Astrocyte (in vitro differentiated cells and primary cell): ENCODE measurements at regions not wholly inside any gene's neighbourhood (a gene's known extent, or its start where the extent isn't known, plus 50 kb on each side); places are given as distances from the start of the nearest gene placed in this dataset.

Experiments
- DNase-seq: peaks from one replicate; pipeline ENCODE4 v3.0.0-alpha.2; 2010; ENCODE audit warnings: low read depth
- FAIRE-seq: peaks from 2 replicates; lab custom pipeline; 2011; peaks lifted over from hg19 to GRCh38; lab: Jason Lieb, UNC
- H2AFZ ChIP-seq: 2 replicates; pipeline ENCODE4 v1.6.0; 2012; ENCODE audit warnings: low read depth, low read length, inconsistent platforms
- H3K27ac ChIP-seq: 2 replicates; pipeline ENCODE4 v1.5.1; 2011; ENCODE audit warnings: low read depth, low read length, inconsistent platforms
- H3K27me3 ChIP-seq: 2 replicates; pipeline ENCODE4 v1.6.0; 2011; ENCODE audit warnings: low read length, inconsistent platforms; ENCODE audit not compliant: insufficient read depth
- H3K36me3 ChIP-seq: 2 replicates; pipeline ENCODE4 v1.5.1; 2011; ENCODE audit warnings: low read length, inconsistent platforms; ENCODE audit not compliant: insufficient read depth
- H3K4me1 ChIP-seq: 2 replicates; pipeline ENCODE4 v1.5.1; 2011; ENCODE audit warnings: low read length, inconsistent platforms; ENCODE audit not compliant: insufficient read depth
- H3K4me2 ChIP-seq: 2 replicates; pipeline ENCODE4 v1.6.0; 2012; ENCODE audit warnings: low read length, inconsistent platforms
- H3K4me3 ChIP-seq: 2 replicates; pipeline ENCODE4 v1.5.1; 2011; ENCODE audit warnings: low read depth, mild to moderate bottlenecking, low read length, inconsistent platforms; ENCODE audit not compliant: insufficient read depth
- H3K79me2 ChIP-seq: 2 replicates; pipeline ENCODE4 v1.6.0; 2012; ENCODE audit warnings: mild to moderate bottlenecking, low read length, inconsistent platforms; ENCODE audit not compliant: insufficient read depth
- H3K9ac ChIP-seq: 2 replicates; pipeline ENCODE4 v1.6.0; 2012; ENCODE audit warnings: mild to moderate bottlenecking, low read length, inconsistent platforms
- H3K9me3 ChIP-seq: 2 replicates; pipeline ENCODE4 v1.5.1; 2012; ENCODE audit warnings: low read depth, mild to moderate bottlenecking, low read length, inconsistent platforms; ENCODE audit not compliant: insufficient read depth
- H4K20me1 ChIP-seq: 2 replicates; pipeline ENCODE4 v1.6.0; 2012; ENCODE audit warnings: low read length, inconsistent platforms; ENCODE audit not compliant: insufficient read depth
- H3K27ac Mint-ChIP-seq: one replicate; pipeline ENCODE4 v1.8.0; 2021; ENCODE audit warnings: mild to moderate bottlenecking, mixed read lengths; ENCODE audit not compliant: unreplicated experiment
- H3K27me3 Mint-ChIP-seq: one replicate; pipeline ENCODE4 v1.8.0; 2021; ENCODE audit warnings: low read depth, mixed read lengths; ENCODE audit not compliant: unreplicated experiment
- H3K36me3 Mint-ChIP-seq: one replicate; pipeline ENCODE4 v1.8.0; 2021; ENCODE audit warnings: low read depth, mixed read lengths; ENCODE audit not compliant: unreplicated experiment
- H3K4me1 Mint-ChIP-seq: one replicate; pipeline ENCODE4 v1.8.0; 2021; ENCODE audit warnings: low read depth, mixed read lengths; ENCODE audit not compliant: unreplicated experiment
- H3K4me3 Mint-ChIP-seq: one replicate; pipeline ENCODE4 v1.8.0; 2021; ENCODE audit warnings: mild to moderate bottlenecking, moderate library complexity, mixed read lengths; ENCODE audit not compliant: unreplicated experiment
- H3K9me3 Mint-ChIP-seq: one replicate; pipeline ENCODE4 v1.8.0; 2021; ENCODE audit warnings: mild to moderate bottlenecking, mixed read lengths; ENCODE audit not compliant: unreplicated experiment
- EZH2 ChIP-seq: IDR thresholded peaks from 2 replicates; pipeline ENCODE4 v1.6.1; 2012; ENCODE audit warnings: mild to moderate bottlenecking, low read length, inconsistent platforms; ENCODE audit not compliant: insufficient read depth
- TF ChIP-seq, protein P1 (sequence below): IDR thresholded peaks from 2 replicates; pipeline ENCODE4 v1.5.1; 2011; ENCODE audit warnings: low read depth, mild to moderate bottlenecking, inconsistent platforms, low read length, moderate library complexity; ENCODE audit not compliant: insufficient read depth

DNA sequence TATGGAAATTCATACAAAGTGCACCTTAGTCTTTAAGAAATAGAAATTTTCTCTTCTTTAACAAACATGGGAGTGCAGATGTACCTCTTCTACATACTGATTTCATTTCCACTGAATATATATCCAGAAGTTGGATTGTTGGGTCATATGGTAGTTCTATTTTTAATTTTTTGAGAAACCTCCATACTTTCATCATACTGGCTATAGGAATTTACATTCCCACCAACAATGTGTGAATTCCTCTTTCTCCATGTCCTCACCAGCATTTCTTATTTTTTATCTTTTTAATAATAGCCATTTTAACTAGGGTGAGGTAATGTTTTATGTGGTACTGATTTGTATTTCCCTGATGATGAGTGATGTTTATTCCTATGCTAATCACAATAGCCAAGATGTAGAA lies 87.5 kb downstream of the RGS2 start:
- no peak for FAIRE-seq
- H3K4me3 Mint-ChIP-seq: no peak overlapping the region
- no peaks in the 10 kb centered on the region for H3K79me2 ChIP-seq
- no peak overlapping the region for H3K4me2 ChIP-seq
- no peaks in the 10 kb centered on the region for H3K27me3 Mint-ChIP-seq
- no peak overlapping the region for H3K9ac ChIP-seq
- H3K9me3 Mint-ChIP-seq: no peaks in the 10 kb centered on the region
- no peaks in the 10 kb centered on the region for H3K4me1 Mint-ChIP-seq
- no peak overlapping the region for H3K27ac Mint-ChIP-seq
- H3K27ac ChIP-seq: no peak overlapping the region
- no peaks in the 10 kb centered on the region for H3K36me3 ChIP-seq
- no peaks in the 10 kb centered on the region for H3K27me3 ChIP-seq
- H4K20me1 ChIP-seq: no peaks in the 10 kb centered on the region
- H2AFZ ChIP-seq: no peak overlapping the region
- H3K4me1 ChIP-seq: no peaks in the 10 kb centered on the region
- no peak for DNase-seq
- no peaks in the 10 kb centered on the region for H3K9me3 ChIP-seq
- TF ChIP-seq, protein P1, sequence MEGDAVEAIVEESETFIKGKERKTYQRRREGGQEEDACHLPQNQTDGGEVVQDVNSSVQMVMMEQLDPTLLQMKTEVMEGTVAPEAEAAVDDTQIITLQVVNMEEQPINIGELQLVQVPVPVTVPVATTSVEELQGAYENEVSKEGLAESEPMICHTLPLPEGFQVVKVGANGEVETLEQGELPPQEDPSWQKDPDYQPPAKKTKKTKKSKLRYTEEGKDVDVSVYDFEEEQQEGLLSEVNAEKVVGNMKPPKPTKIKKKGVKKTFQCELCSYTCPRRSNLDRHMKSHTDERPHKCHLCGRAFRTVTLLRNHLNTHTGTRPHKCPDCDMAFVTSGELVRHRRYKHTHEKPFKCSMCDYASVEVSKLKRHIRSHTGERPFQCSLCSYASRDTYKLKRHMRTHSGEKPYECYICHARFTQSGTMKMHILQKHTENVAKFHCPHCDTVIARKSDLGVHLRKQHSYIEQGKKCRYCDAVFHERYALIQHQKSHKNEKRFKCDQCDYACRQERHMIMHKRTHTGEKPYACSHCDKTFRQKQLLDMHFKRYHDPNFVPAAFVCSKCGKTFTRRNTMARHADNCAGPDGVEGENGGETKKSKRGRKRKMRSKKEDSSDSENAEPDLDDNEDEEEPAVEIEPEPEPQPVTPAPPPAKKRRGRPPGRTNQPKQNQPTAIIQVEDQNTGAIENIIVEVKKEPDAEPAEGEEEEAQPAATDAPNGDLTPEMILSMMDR: no peak
- TF ChIP-seq EZH2: no peak
- no peak overlapping the region for H3K4me3 ChIP-seq
- no peaks in the 10 kb centered on the region for H3K36me3 Mint-ChIP-seq

DNA sequence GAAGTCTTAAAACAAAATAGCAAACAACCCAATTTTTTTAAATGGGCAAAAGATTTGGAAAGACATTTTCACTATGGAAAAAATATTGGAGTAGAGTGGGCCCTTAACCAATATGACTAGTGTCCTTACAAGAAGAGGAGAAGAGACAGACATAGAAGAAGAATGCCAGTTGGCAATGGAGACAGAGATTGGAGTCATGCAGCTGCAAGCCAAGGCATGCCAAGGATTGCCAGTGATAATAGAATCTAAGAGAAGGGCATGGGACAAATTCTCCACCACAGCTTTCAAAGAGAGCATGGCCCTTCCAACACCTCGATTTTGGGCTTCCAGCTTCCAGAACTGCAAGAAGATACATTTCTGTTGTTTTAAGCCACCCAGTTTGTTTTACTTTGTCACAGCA lies 92.7 kb downstream of the RGS2 start:
- H3K79me2 ChIP-seq: no peaks in the 10 kb centered on the region
- no peaks in the 10 kb centered on the region for H3K36me3 ChIP-seq
- H3K27ac ChIP-seq: no peak overlapping the region
- H3K9ac ChIP-seq: no peak overlapping the region
- Mint-ChIP-seq H3K4me1 (no peaks in the 10 kb centered on the region), H3K36me3 (no peaks in the 10 kb centered on the region), H3K9me3 (no peaks in the 10 kb centered on the region), H3K4me3 (no peak overlapping the region), H3K27me3 (no peaks in the 10 kb centered on the region), H3K27ac (no peak overlapping the region)
- no peak overlapping the region for H3K4me3 ChIP-seq
- TF ChIP-seq, protein P1: no peak
- TF ChIP-seq EZH2: no peak
- H3K27me3 ChIP-seq: no peaks in the 10 kb centered on the region
- H3K4me2 ChIP-seq: no peak overlapping the region
- FAIRE-seq (no peak), DNase-seq (no peak)
- no peaks in the 10 kb centered on the region for H3K4me1 ChIP-seq
- no peak overlapping the region for H2AFZ ChIP-seq
- no peaks in the 10 kb centered on the region for H4K20me1 ChIP-seq
- no peaks in the 10 kb centered on the region for H3K9me3 ChIP-seq

DNA sequence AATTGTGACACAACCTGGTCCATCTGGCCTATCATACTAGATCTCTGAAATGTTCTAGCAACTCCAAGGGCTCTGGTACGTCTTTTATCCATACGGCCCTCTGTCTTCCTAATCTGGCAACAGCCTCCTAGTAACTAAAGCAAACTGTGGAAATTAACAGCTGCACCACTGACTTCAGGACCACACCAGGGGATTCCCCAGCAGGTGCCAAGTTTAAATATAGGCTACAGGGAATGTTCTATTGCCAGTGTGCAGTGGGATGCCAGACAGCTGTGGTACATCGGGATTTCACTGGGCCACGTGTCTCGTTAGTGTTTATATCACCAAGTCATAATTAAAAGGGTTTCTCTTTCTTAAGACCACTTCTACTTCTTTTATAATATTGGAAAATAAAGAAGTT lies 94.3 kb downstream of the RGS2 start:
- no peaks in the 10 kb centered on the region for H3K36me3 Mint-ChIP-seq
- Histone ChIP-seq H3K36me3 (no peaks in the 10 kb centered on the region), H3K79me2 (no peaks in the 10 kb centered on the region), H3K9ac (no peak overlapping the region), H2AFZ (no peak overlapping the region), H4K20me1 (no peaks in the 10 kb centered on the region), H3K9me3 (no peaks in the 10 kb centered on the region), H3K27ac (no peak overlapping the region), H3K4me2 (no peak overlapping the region), H3K27me3 (no peaks in the 10 kb centered on the region), H3K4me3 (no peak overlapping the region), H3K4me1 (no peaks in the 10 kb centered on the region)
- no peaks in the 10 kb centered on the region for H3K9me3 Mint-ChIP-seq
- H3K27me3 Mint-ChIP-seq: no peaks in the 10 kb centered on the region
- DNase-seq: no peak
- H3K27ac Mint-ChIP-seq: no peak overlapping the region
- H3K4me3 Mint-ChIP-seq: no peak overlapping the region
- FAIRE-seq: no peak
- TF ChIP-seq, protein P1: no peak
- TF ChIP-seq EZH2: no peak
- H3K4me1 Mint-ChIP-seq: peaks cover 7% of the 10 kb centered on the region
